Activated gamma-delta T cell (primary cell): ENCODE measurements at regions not wholly inside any gene's neighbourhood (a gene's known extent, or its start where the extent isn't known, plus 50 kb on each side); places are given as distances from the start of the nearest gene placed in this dataset.

Experiments used
- DNase-seq: peaks from one replicate; lab custom pipeline; 2025; lab: John Stamatoyannopoulos, UW

- DNase-seq = no peak
Observed at GRCh38 chr10:4775808-4776207, 50.2 kb upstream of the AKR1E2 start.

- no peak for DNase-seq
Observed at GRCh38 chr10:4772202-4772570, 53.8 kb upstream of the AKR1E2 start.

GRCh38 chr10:4771554-4772201 is 54.3 kb upstream of the AKR1E2 start:
- DNase-seq = no peak

GRCh38 chr10:4770801-4771553 is 55.0 kb upstream of the AKR1E2 start:
- no peak for DNase-seq

GRCh38 chr10:4768416-4768815 is 57.6 kb upstream of the AKR1E2 start:
- DNase-seq = no peak

- no peak for DNase-seq
Observed at GRCh38 chr10:4767033-4767814, 58.8 kb upstream of the AKR1E2 start.

- DNase-seq = no peak
Observed at GRCh38 chr10:4766454-4766853, 59.6 kb upstream of the AKR1E2 start.

- DNase-seq = no peak
Observed at GRCh38 chr10:4765428-4765827, 60.6 kb upstream of the AKR1E2 start.

GRCh38 chr10:4763960-4764428 is 62.0 kb upstream of the AKR1E2 start:
- no peak for DNase-seq

- DNase-seq = no peak
Observed at GRCh38 chr10:4763513-4763912, 62.5 kb upstream of the AKR1E2 start.

GRCh38 chr10:4758256-4758655 is 67.8 kb upstream of the AKR1E2 start:
- DNase-seq = no peak

- no peak for DNase-seq
Observed at GRCh38 chr10:4755286-4755989, 70.6 kb upstream of the AKR1E2 start.

- DNase-seq = no peak
Observed at GRCh38 chr10:4754143-4754542, 71.9 kb upstream of the AKR1E2 start.

GRCh38 chr10:4751211-4751610 is 74.8 kb upstream of the AKR1E2 start:
- no peak for DNase-seq

GRCh38 chr10:4749271-4749574 is 76.8 kb upstream of the AKR1E2 start:
- no peak for DNase-seq

GRCh38 chr10:4748491-4749270 is 77.3 kb upstream of the AKR1E2 start:
- DNase-seq = no peak

- no peak for DNase-seq
Observed at GRCh38 chr10:4742217-4742616, 83.8 kb upstream of the AKR1E2 start.

GRCh38 chr10:4740471-4740870 is 85.5 kb upstream of the AKR1E2 start:
- no peak for DNase-seq

- no peak for DNase-seq
Observed at GRCh38 chr10:4736608-4737007, 89.4 kb upstream of the AKR1E2 start.

- no peak for DNase-seq
Observed at GRCh38 chr10:4736183-4736582, 89.8 kb upstream of the AKR1E2 start.

GRCh38 chr10:4733843-4734224 is 92.2 kb upstream of the AKR1E2 start:
- DNase-seq = no peak
